ENCODE measurements at regions not wholly inside any gene's neighbourhood (a gene's known extent, or its start where the extent isn't known, plus 50 kb on each side); places are given as distances from the start of the nearest gene placed in this dataset.

GRCh38 chr6:114796576-114796975, 453.8 kb upstream of the HS3ST5 start:
- TF ChIP-seq EZH2 (optimal IDR thresholded peaks at IDR 0.05; ENCODE audit: low read depth, low read length) (no peak), EZH2phosphoT487 (IDR thresholded peaks at IDR 0.05; ENCODE audit: low read length) (no peak)
- TF ChIP-seq, protein P1, sequence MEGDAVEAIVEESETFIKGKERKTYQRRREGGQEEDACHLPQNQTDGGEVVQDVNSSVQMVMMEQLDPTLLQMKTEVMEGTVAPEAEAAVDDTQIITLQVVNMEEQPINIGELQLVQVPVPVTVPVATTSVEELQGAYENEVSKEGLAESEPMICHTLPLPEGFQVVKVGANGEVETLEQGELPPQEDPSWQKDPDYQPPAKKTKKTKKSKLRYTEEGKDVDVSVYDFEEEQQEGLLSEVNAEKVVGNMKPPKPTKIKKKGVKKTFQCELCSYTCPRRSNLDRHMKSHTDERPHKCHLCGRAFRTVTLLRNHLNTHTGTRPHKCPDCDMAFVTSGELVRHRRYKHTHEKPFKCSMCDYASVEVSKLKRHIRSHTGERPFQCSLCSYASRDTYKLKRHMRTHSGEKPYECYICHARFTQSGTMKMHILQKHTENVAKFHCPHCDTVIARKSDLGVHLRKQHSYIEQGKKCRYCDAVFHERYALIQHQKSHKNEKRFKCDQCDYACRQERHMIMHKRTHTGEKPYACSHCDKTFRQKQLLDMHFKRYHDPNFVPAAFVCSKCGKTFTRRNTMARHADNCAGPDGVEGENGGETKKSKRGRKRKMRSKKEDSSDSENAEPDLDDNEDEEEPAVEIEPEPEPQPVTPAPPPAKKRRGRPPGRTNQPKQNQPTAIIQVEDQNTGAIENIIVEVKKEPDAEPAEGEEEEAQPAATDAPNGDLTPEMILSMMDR (IDR thresholded peaks at IDR 0.05; ENCODE audit: low read length) = no peak
- no peaks in the 10 kb centered on the region for H3F3A ChIP-seq (ENCODE audit: insufficient read depth, low read length)
- H3K79me2 ChIP-seq (ENCODE audit: low read length) = no peaks in the 10 kb centered on the region
- H3K27ac ChIP-seq (ENCODE audit: low read length) = no peak overlapping the region
- H3K9ac ChIP-seq (ENCODE audit: low read length) = no peak overlapping the region
- no peaks in the 10 kb centered on the region for H3K4me1 ChIP-seq (ENCODE audit: low read length)
- no peaks in the 10 kb centered on the region for H3K9me2 ChIP-seq (replicated peaks; ENCODE audit: insufficient read depth, low read length)
- H3K9me3 ChIP-seq (replicated peaks; ENCODE audit: insufficient read depth, low read length) = no peaks in the 10 kb centered on the region
- H3K4me2 ChIP-seq (ENCODE audit: low read depth, low read length) = no peak overlapping the region
- H3K4me3 ChIP-seq (ENCODE audit: low read length) = no peak overlapping the region
- no peaks in the 10 kb centered on the region for H3K36me3 ChIP-seq (replicated peaks; ENCODE audit: insufficient read depth, low read length)
- DNase-seq = no peak
- H4K20me1 ChIP-seq (ENCODE audit: insufficient read depth, low read length) = no peaks in the 10 kb centered on the region
- no peaks in the 10 kb centered on the region for H3K27me3 ChIP-seq (replicated peaks; ENCODE audit: insufficient read depth, low read length)
- H2AFZ ChIP-seq (ENCODE audit: low read length) = no peak overlapping the region

DNA sequence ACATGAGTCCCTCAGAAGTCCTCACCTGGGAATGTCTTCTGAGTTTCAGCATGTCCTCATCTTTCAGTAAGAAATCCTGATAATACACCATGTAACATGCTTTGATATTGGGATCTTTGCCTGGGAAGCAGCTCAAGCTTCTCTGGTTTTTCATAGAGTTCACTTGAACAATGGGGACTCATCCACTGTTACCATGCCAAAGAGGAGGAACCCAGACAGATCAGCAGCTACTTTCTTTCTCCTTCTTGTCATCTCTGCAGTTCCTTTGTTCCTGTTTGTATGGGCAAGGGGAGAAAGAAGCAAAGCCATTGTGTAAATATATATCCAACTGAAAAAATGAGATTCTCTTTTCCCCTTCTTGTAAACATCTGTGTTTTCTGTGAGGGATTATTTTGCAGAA, 450.6 kb upstream of the HS3ST5 start:
- Histone ChIP-seq H3K4me2 (ENCODE audit: low read depth, low read length) (no peak overlapping the region), H3K9me3 (replicated peaks; ENCODE audit: insufficient read depth, low read length) (no peaks in the 10 kb centered on the region), H3K9me2 (replicated peaks; ENCODE audit: insufficient read depth, low read length) (no peaks in the 10 kb centered on the region), H3K79me2 (ENCODE audit: low read length) (no peaks in the 10 kb centered on the region), H3F3A (ENCODE audit: insufficient read depth, low read length) (no peaks in the 10 kb centered on the region), H3K27ac (ENCODE audit: low read length) (no peak overlapping the region), H3K9ac (ENCODE audit: low read length) (no peak overlapping the region), H2AFZ (ENCODE audit: low read length) (no peak overlapping the region), H3K4me1 (ENCODE audit: low read length) (no peaks in the 10 kb centered on the region), H3K4me3 (ENCODE audit: low read length) (no peak overlapping the region), H4K20me1 (ENCODE audit: insufficient read depth, low read length) (no peaks in the 10 kb centered on the region), H3K27me3 (replicated peaks; ENCODE audit: insufficient read depth, low read length) (no peaks in the 10 kb centered on the region), H3K36me3 (replicated peaks; ENCODE audit: insufficient read depth, low read length) (no peaks in the 10 kb centered on the region)
- DNase-seq = no peak
- TF ChIP-seq EZH2 (optimal IDR thresholded peaks at IDR 0.05; ENCODE audit: low read depth, low read length) = no peak
- TF ChIP-seq EZH2phosphoT487 (IDR thresholded peaks at IDR 0.05; ENCODE audit: low read length) = no peak
- TF ChIP-seq, protein P1 (IDR thresholded peaks at IDR 0.05; ENCODE audit: low read length) = no peak

- no peak overlapping the region; the same call in 1 of the 2 replicates for H3K27ac ChIP-seq (ENCODE audit: low read length)
These were observed 442.7 kb upstream of the HS3ST5 start for GRCh38 chr6:114785235-114786127.

More at GRCh38 chr6:114785235-114786127, 442.7 kb upstream of the HS3ST5 start:
- no peak overlapping the region for H3K9ac ChIP-seq (ENCODE audit: low read length)
- peak; percentile 8 for DNase-seq
- no peaks in the 10 kb centered on the region for H4K20me1 ChIP-seq (ENCODE audit: insufficient read depth, low read length)
- no peaks in the 10 kb centered on the region for H3F3A ChIP-seq (ENCODE audit: insufficient read depth, low read length)
- H3K4me3 ChIP-seq (ENCODE audit: low read length) = no peak overlapping the region
- TF ChIP-seq, protein P1 (IDR thresholded peaks at IDR 0.05; ENCODE audit: low read length) = no peak
- no peak for TF ChIP-seq EZH2 (optimal IDR thresholded peaks at IDR 0.05; ENCODE audit: low read depth, low read length)
- no peak for TF ChIP-seq EZH2phosphoT487 (IDR thresholded peaks at IDR 0.05; ENCODE audit: low read length)
- H3K9me3 ChIP-seq (replicated peaks; ENCODE audit: insufficient read depth, low read length) = no peaks in the 10 kb centered on the region
- H3K27me3 ChIP-seq (replicated peaks; ENCODE audit: insufficient read depth, low read length) = no peaks in the 10 kb centered on the region
- no peaks in the 10 kb centered on the region for H3K79me2 ChIP-seq (ENCODE audit: low read length)
- H3K9me2 ChIP-seq (replicated peaks; ENCODE audit: insufficient read depth, low read length) = no peaks in the 10 kb centered on the region
- H3K4me1 ChIP-seq (ENCODE audit: low read length) = no peaks in the 10 kb centered on the region
- H2AFZ ChIP-seq (ENCODE audit: low read length) = no peak overlapping the region
- no peaks in the 10 kb centered on the region for H3K36me3 ChIP-seq (replicated peaks; ENCODE audit: insufficient read depth, low read length)
- H3K4me2 ChIP-seq (ENCODE audit: low read depth, low read length) = no peak overlapping the region
